ENCODE measurements at regions not wholly inside any gene's neighbourhood (a gene's known extent, or its start where the extent isn't known, plus 50 kb on each side); places are given as distances from the start of the nearest gene placed in this dataset.
"Not testable (repeated sequence)": the region's sequence is repeated elsewhere in the genome, so short reads cannot be mapped to it uniquely, and the experiment has no call there.

GRCh38 chr18:43776997-43777396 lies 499.7 kb upstream of the SYT4 start:
- no peak overlapping the region for H3K9ac ChIP-seq (ENCODE audit: low read depth in 1 of 2, low read length in 2 of 2)
- no peaks in the 10 kb centered on the region for H3K27me3 ChIP-seq (ENCODE audit: control insufficient read depth in 1 of 2, insufficient read depth in 2 of 2, low read length in 2 of 2)
- no peaks in the 10 kb centered on the region for H3K4me1 ChIP-seq (ENCODE audit: control insufficient read depth in 1 of 2, insufficient read depth in 2 of 2, low read length in 2 of 2)
- H3K4me3 ChIP-seq (ENCODE audit: low read depth in 1 of 2, low read length in 2 of 2) = no peak overlapping the region
- no peaks in the 10 kb centered on the region for H3K36me3 ChIP-seq (ENCODE audit: control insufficient read depth in 1 of 2, insufficient read depth in 2 of 2, low read length in 2 of 2)
- H3K27ac ChIP-seq (ENCODE audit: low read depth, low read length) = no peak overlapping the region
- H3K9me3 ChIP-seq (ENCODE audit: control insufficient read depth in 1 of 2, low read length in 2 of 2) = no peaks in the 10 kb centered on the region

GRCh38 chr18:43777636-43778304 lies 500.5 kb upstream of the SYT4 start:
- Histone ChIP-seq H3K27me3 (ENCODE audit: control insufficient read depth in 1 of 2, insufficient read depth in 2 of 2, low read length in 2 of 2) (no peaks in the 10 kb centered on the region), H3K4me3 (ENCODE audit: low read depth in 1 of 2, low read length in 2 of 2) (no peak overlapping the region), H3K9ac (ENCODE audit: low read depth in 1 of 2, low read length in 2 of 2) (no peak overlapping the region), H3K36me3 (ENCODE audit: control insufficient read depth in 1 of 2, insufficient read depth in 2 of 2, low read length in 2 of 2) (no peaks in the 10 kb centered on the region), H3K4me1 (ENCODE audit: control insufficient read depth in 1 of 2, insufficient read depth in 2 of 2, low read length in 2 of 2) (no peaks in the 10 kb centered on the region), H3K9me3 (ENCODE audit: control insufficient read depth in 1 of 2, low read length in 2 of 2) (no peaks in the 10 kb centered on the region), H3K27ac (ENCODE audit: low read depth, low read length) (no peak overlapping the region)

GRCh38 chr18:43780782-43781340 lies 503.6 kb upstream of the SYT4 start:
- Histone ChIP-seq H3K36me3 (ENCODE audit: control insufficient read depth in 1 of 2, insufficient read depth in 2 of 2, low read length in 2 of 2) (no peaks in the 10 kb centered on the region), H3K4me1 (ENCODE audit: control insufficient read depth in 1 of 2, insufficient read depth in 2 of 2, low read length in 2 of 2) (no peaks in the 10 kb centered on the region), H3K27ac (ENCODE audit: low read depth, low read length) (no peak overlapping the region), H3K9me3 (ENCODE audit: control insufficient read depth in 1 of 2, low read length in 2 of 2) (no peaks in the 10 kb centered on the region), H3K4me3 (ENCODE audit: low read depth in 1 of 2, low read length in 2 of 2) (no peak overlapping the region), H3K27me3 (ENCODE audit: control insufficient read depth in 1 of 2, insufficient read depth in 2 of 2, low read length in 2 of 2) (no peaks in the 10 kb centered on the region), H3K9ac (ENCODE audit: low read depth in 1 of 2, low read length in 2 of 2) (no peak overlapping the region)

GRCh38 chr18:43785158-43785557 lies 507.9 kb upstream of the SYT4 start:
- H3K4me3 ChIP-seq (ENCODE audit: low read depth in 1 of 2, low read length in 2 of 2) = no peak overlapping the region
- H3K36me3 ChIP-seq (ENCODE audit: control insufficient read depth in 1 of 2, insufficient read depth in 2 of 2, low read length in 2 of 2) = no peaks in the 10 kb centered on the region
- H3K9me3 ChIP-seq (ENCODE audit: control insufficient read depth in 1 of 2, low read length in 2 of 2) = no peaks in the 10 kb centered on the region
- no peaks in the 10 kb centered on the region for H3K27me3 ChIP-seq (ENCODE audit: control insufficient read depth in 1 of 2, insufficient read depth in 2 of 2, low read length in 2 of 2)
- H3K27ac ChIP-seq (ENCODE audit: low read depth, low read length) = no peak overlapping the region
- H3K4me1 ChIP-seq (ENCODE audit: control insufficient read depth in 1 of 2, insufficient read depth in 2 of 2, low read length in 2 of 2) = no peaks in the 10 kb centered on the region
- H3K9ac ChIP-seq (ENCODE audit: low read depth in 1 of 2, low read length in 2 of 2) = no peak overlapping the region

GRCh38 chr18:43786893-43787292 lies 509.6 kb upstream of the SYT4 start:
- H3K27ac ChIP-seq (ENCODE audit: low read depth, low read length) = no peak overlapping the region
- H3K36me3 ChIP-seq (ENCODE audit: control insufficient read depth in 1 of 2, insufficient read depth in 2 of 2, low read length in 2 of 2) = no peaks in the 10 kb centered on the region
- no peak overlapping the region for H3K4me3 ChIP-seq (ENCODE audit: low read depth in 1 of 2, low read length in 2 of 2)
- no peaks in the 10 kb centered on the region for H3K27me3 ChIP-seq (ENCODE audit: control insufficient read depth in 1 of 2, insufficient read depth in 2 of 2, low read length in 2 of 2)
- H3K9me3 ChIP-seq (ENCODE audit: control insufficient read depth in 1 of 2, low read length in 2 of 2) = no peaks in the 10 kb centered on the region
- no peak overlapping the region for H3K9ac ChIP-seq (ENCODE audit: low read depth in 1 of 2, low read length in 2 of 2)
- H3K4me1 ChIP-seq (ENCODE audit: control insufficient read depth in 1 of 2, insufficient read depth in 2 of 2, low read length in 2 of 2) = no peaks in the 10 kb centered on the region

- H3K27me3 ChIP-seq (ENCODE audit: control insufficient read depth in 1 of 2, insufficient read depth in 2 of 2, low read length in 2 of 2); H3K9me3 ChIP-seq (ENCODE audit: control insufficient read depth in 1 of 2, low read length in 2 of 2); H3K36me3 ChIP-seq (ENCODE audit: control insufficient read depth in 1 of 2, insufficient read depth in 2 of 2, low read length in 2 of 2); H3K27ac ChIP-seq (ENCODE audit: low read depth, low read length); H3K9ac ChIP-seq (ENCODE audit: low read depth in 1 of 2, low read length in 2 of 2); H3K4me3 ChIP-seq (ENCODE audit: low read depth in 1 of 2, low read length in 2 of 2); H3K4me1 ChIP-seq (ENCODE audit: control insufficient read depth in 1 of 2, insufficient read depth in 2 of 2, low read length in 2 of 2): not testable (repeated sequence)
Measured at GRCh38 chr18:43787721-43788120, 510.4 kb upstream of the SYT4 start.

- Histone ChIP-seq H3K4me3 (ENCODE audit: low read depth in 1 of 2, low read length in 2 of 2) (no peak overlapping the region), H3K36me3 (ENCODE audit: control insufficient read depth in 1 of 2, insufficient read depth in 2 of 2, low read length in 2 of 2) (no peaks in the 10 kb centered on the region), H3K9me3 (ENCODE audit: control insufficient read depth in 1 of 2, low read length in 2 of 2) (no peaks in the 10 kb centered on the region), H3K4me1 (ENCODE audit: control insufficient read depth in 1 of 2, insufficient read depth in 2 of 2, low read length in 2 of 2) (no peaks in the 10 kb centered on the region), H3K9ac (ENCODE audit: low read depth in 1 of 2, low read length in 2 of 2) (no peak overlapping the region), H3K27ac (ENCODE audit: low read depth, low read length) (no peak overlapping the region), H3K27me3 (ENCODE audit: control insufficient read depth in 1 of 2, insufficient read depth in 2 of 2, low read length in 2 of 2) (no peaks in the 10 kb centered on the region)
Measured at GRCh38 chr18:43789234-43790000, 512.1 kb upstream of the SYT4 start.

GRCh38 chr18:43793910-43794309 lies 516.6 kb upstream of the SYT4 start:
- no peaks in the 10 kb centered on the region for H3K4me1 ChIP-seq (ENCODE audit: control insufficient read depth in 1 of 2, insufficient read depth in 2 of 2, low read length in 2 of 2)
- no peak overlapping the region for H3K27ac ChIP-seq (ENCODE audit: low read depth, low read length)
- H3K27me3 ChIP-seq (ENCODE audit: control insufficient read depth in 1 of 2, insufficient read depth in 2 of 2, low read length in 2 of 2) = no peaks in the 10 kb centered on the region
- H3K36me3 ChIP-seq (ENCODE audit: control insufficient read depth in 1 of 2, insufficient read depth in 2 of 2, low read length in 2 of 2) = no peaks in the 10 kb centered on the region
- no peak overlapping the region for H3K9ac ChIP-seq (ENCODE audit: low read depth in 1 of 2, low read length in 2 of 2)
- no peaks in the 10 kb centered on the region for H3K9me3 ChIP-seq (ENCODE audit: control insufficient read depth in 1 of 2, low read length in 2 of 2)
- H3K4me3 ChIP-seq (ENCODE audit: low read depth in 1 of 2, low read length in 2 of 2) = no peak overlapping the region

GRCh38 chr18:43794363-43794762 lies 517.1 kb upstream of the SYT4 start:
- Histone ChIP-seq H3K4me3 (ENCODE audit: low read depth in 1 of 2, low read length in 2 of 2) (no peak overlapping the region), H3K9me3 (ENCODE audit: control insufficient read depth in 1 of 2, low read length in 2 of 2) (no peaks in the 10 kb centered on the region), H3K4me1 (ENCODE audit: control insufficient read depth in 1 of 2, insufficient read depth in 2 of 2, low read length in 2 of 2) (no peaks in the 10 kb centered on the region), H3K9ac (ENCODE audit: low read depth in 1 of 2, low read length in 2 of 2) (no peak overlapping the region), H3K27me3 (ENCODE audit: control insufficient read depth in 1 of 2, insufficient read depth in 2 of 2, low read length in 2 of 2) (no peaks in the 10 kb centered on the region), H3K36me3 (ENCODE audit: control insufficient read depth in 1 of 2, insufficient read depth in 2 of 2, low read length in 2 of 2) (no peaks in the 10 kb centered on the region), H3K27ac (ENCODE audit: low read depth, low read length) (no peak overlapping the region)

GRCh38 chr18:43797347-43797746 lies 520.1 kb upstream of the SYT4 start:
- Histone ChIP-seq H3K9me3 (ENCODE audit: control insufficient read depth in 1 of 2, low read length in 2 of 2) (no peaks in the 10 kb centered on the region), H3K36me3 (ENCODE audit: control insufficient read depth in 1 of 2, insufficient read depth in 2 of 2, low read length in 2 of 2) (no peaks in the 10 kb centered on the region), H3K27me3 (ENCODE audit: control insufficient read depth in 1 of 2, insufficient read depth in 2 of 2, low read length in 2 of 2) (no peaks in the 10 kb centered on the region)

More at GRCh38 chr18:43797347-43797746, 520.1 kb upstream of the SYT4 start:
- Histone ChIP-seq H3K9ac (ENCODE audit: low read depth in 1 of 2, low read length in 2 of 2) (no peak overlapping the region), H3K4me3 (ENCODE audit: low read depth in 1 of 2, low read length in 2 of 2) (no peak overlapping the region), H3K4me1 (ENCODE audit: control insufficient read depth in 1 of 2, insufficient read depth in 2 of 2, low read length in 2 of 2) (no peaks in the 10 kb centered on the region), H3K27ac (ENCODE audit: low read depth, low read length) (no peak overlapping the region)

Measured in duodenal mucosa (tissue), 2 donors.